SK-N-SH (cell line): ENCODE measurements at regions not wholly inside any gene's neighbourhood (a gene's known extent, or its start where the extent isn't known, plus 50 kb on each side); places are given as distances from the start of the nearest gene placed in this dataset.

Experiments
- CTCF ChIA-PET: fragments of 300-600, 350-600 bp; formaldehyde crosslinking; extraction: SDS; loops from one replicate; lab custom pipeline; 2021; lab: Yijun Ruan, JAX
- POLR2A ChIA-PET: fragments of 350-600 bp; sonication (Branson Sonifier 250); formaldehyde crosslinking; extraction: SDS; loops from one replicate; lab custom pipeline; 2020; ENCODE audit warnings: antibody characterized with exemption, inconsistent platforms; lab: Yijun Ruan, JAX
- DNase-seq: peaks from one replicate; pipeline ENCODE4 v3.0.0; 2012
- H2AFZ ChIP-seq: fragments of 200-600 bp; sonication (generic); 2 replicates; pipeline ENCODE4 v1.8.1; 2016; ENCODE audit warnings: antibody characterized with exemption, mild to moderate bottlenecking, low read depth
- H3F3A ChIP-seq: fragments of 200-600 bp; sonication (generic); replicated peaks from 2 replicates; pipeline ENCODE3; 2016; ENCODE audit warnings: antibody characterized with exemption, mild to moderate bottlenecking; ENCODE audit not compliant: insufficient read depth
- H3K27ac ChIP-seq, 2 experiments: fragments of 200-500 bp in 1 of 2; fragments of 200-600 bp in 1 of 2; sonication (Bioruptor generic) in 1 of 2; sonication (generic), shearing (Covaris generic) in 1 of 2; 2 replicates each; pipeline versions ENCODE4 v1.5.1 to v1.6.1; 2014 to 2016; ENCODE audit warnings: low read depth in 2 of 2, inconsistent platforms in 1 of 2, low read length in 1 of 2, mild to moderate bottlenecking in 1 of 2, mixed read lengths in 1 of 2
- H3K27me3 ChIP-seq: fragments of 200-600 bp; sonication (generic), shearing (Covaris generic); 2 replicates; pipeline ENCODE4 v1.6.1; 2016; ENCODE audit warnings: mixed run types; ENCODE audit not compliant: insufficient read depth
- H3K36me3 ChIP-seq, 2 experiments: fragments of 200-500 bp in 1 of 2; fragments of 200-600 bp in 1 of 2; sonication (Bioruptor generic) in 1 of 2; sonication (generic) in 1 of 2; replicated peaks in 1 of 2; 2 replicates each; pipeline versions ENCODE3 to v1.5.1; 2014 to 2016; ENCODE audit warnings: low read length in 1 of 2, mild to moderate bottlenecking in 1 of 2; ENCODE audit not compliant: insufficient read depth in 2 of 2, control insufficient read depth in 1 of 2
- H3K4me1 ChIP-seq, 2 experiments: fragments of 200-500 bp in 1 of 2; fragments of 200-600 bp in 1 of 2; sonication (Bioruptor generic) in 1 of 2; sonication (generic), shearing (Covaris generic) in 1 of 2; 2 replicates each; pipeline versions ENCODE4 v1.5.1 to v1.6.1; 2014 to 2016; ENCODE audit warnings: low read depth in 1 of 2, low read length in 1 of 2, mixed run types in 1 of 2; ENCODE audit not compliant: insufficient read depth in 2 of 2, control insufficient read depth in 1 of 2
- H3K4me2 ChIP-seq: fragments of 200-600 bp; sonication (generic), shearing (Covaris generic); 2 replicates; pipeline ENCODE4 v1.6.1; 2017; ENCODE audit warnings: mixed run types
- H3K4me3 ChIP-seq, 2 experiments: fragments of 200-500 bp in 1 of 2; fragments of 200-600 bp in 1 of 2; sonication (Bioruptor generic) in 1 of 2; sonication (generic), shearing (Covaris generic) in 1 of 2; 2 replicates each; pipeline versions ENCODE4 v1.5.1 to v1.8.1; 2014 to 2016; ENCODE audit warnings: low read depth in 2 of 2, inconsistent platforms in 1 of 2, low read length in 1 of 2, mild to moderate bottlenecking in 1 of 2, mixed read lengths in 1 of 2, moderate library complexity in 1 of 2
- H3K79me2 ChIP-seq: fragments of 200-600 bp; sonication (generic); 2 replicates; pipeline ENCODE4 v1.8.1; 2017; ENCODE audit warnings: mild to moderate bottlenecking; ENCODE audit not compliant: insufficient read depth
- H3K9ac ChIP-seq: fragments of 200-600 bp; sonication (generic); 2 replicates; pipeline ENCODE4 v1.6.1; 2017; ENCODE audit warnings: mixed run types
- H3K9me2 ChIP-seq: fragments of 200-600 bp; sonication (generic); 2 replicates; pipeline ENCODE4 v1.6.1; 2017; ENCODE audit warnings: mixed run types
- H3K9me3 ChIP-seq: fragments of 200-600 bp; sonication (generic); 2 replicates; pipeline ENCODE4 v1.6.1; 2017; ENCODE audit warnings: mixed run types, mild to moderate bottlenecking, moderate library complexity
- H4K20me1 ChIP-seq: fragments of 200-600 bp; sonication (generic); 2 replicates; pipeline ENCODE4 v1.6.1; 2017; ENCODE audit warnings: mild to moderate bottlenecking, mixed run types; ENCODE audit not compliant: insufficient read depth
- CTCF ChIP-seq: fragments of 200-600 bp; sonication (generic); IDR thresholded peaks from 2 replicates; pipeline ENCODE4 v1.6.1; 2017; ENCODE audit warnings: antibody characterized with exemption, mild to moderate bottlenecking, moderate library complexity
- FOSL2 ChIP-seq: IDR thresholded peaks from 2 replicates; pipeline ENCODE4 v1.4.0; 2012; ENCODE audit warnings: low read depth, mild to moderate bottlenecking, moderate library complexity, borderline replicate concordance
- FOXJ3 ChIP-seq: sonication (generic); formaldehyde crosslinking; IDR thresholded peaks from 2 replicates; pipeline ENCODE4 v1.5.1; 2020; ENCODE audit warnings: mild to moderate bottlenecking, missing genetic modification reagents
- FOXM1 ChIP-seq: IDR thresholded peaks from 2 replicates; pipeline ENCODE4 v1.4.0; 2012; ENCODE audit warnings: low read depth, mild to moderate bottlenecking
- GABPA ChIP-seq: IDR thresholded peaks from 2 replicates; pipeline ENCODE4 v1.4.0; 2012; ENCODE audit warnings: low read depth, mild to moderate bottlenecking
- MXI1 ChIP-seq: IDR thresholded peaks from 2 replicates; pipeline ENCODE4 v1.6.1; 2012; ENCODE audit warnings: mild to moderate bottlenecking, low read depth, low read length, improper control_type of control experiment
- PBX3 ChIP-seq: IDR thresholded peaks from 2 replicates; pipeline ENCODE4; 2012
- POLR2AphosphoS5 ChIP-seq: IDR thresholded peaks from 2 replicates; pipeline ENCODE4 v1.6.1; 2012; ENCODE audit warnings: low read depth, low read length
- RAD21 ChIP-seq: IDR thresholded peaks from 2 replicates; pipeline ENCODE4 v1.6.1; 2012; ENCODE audit warnings: mild to moderate bottlenecking, low read length
- RCOR1 ChIP-seq: fragments of 150-350 bp; IDR thresholded peaks from 2 replicates; pipeline ENCODE4 v1.6.1; 2017; ENCODE audit warnings: antibody characterized with exemption, low read length
- REST ChIP-seq: IDR thresholded peaks from 2 replicates; pipeline ENCODE4 v1.6.1; 2012; ENCODE audit warnings: mild to moderate bottlenecking, low read depth, low read length, moderate library complexity
- RFX5 ChIP-seq: IDR thresholded peaks from 2 replicates; pipeline ENCODE4 v1.6.1; 2012; ENCODE audit warnings: mild to moderate bottlenecking, improper control_type of control experiment, low read length
- USF1 ChIP-seq: IDR thresholded peaks from 2 replicates; pipeline ENCODE4 v1.4.0; 2012; ENCODE audit warnings: low read depth, borderline replicate concordance
- USF2 ChIP-seq: fragments of 150-350 bp; IDR thresholded peaks from 2 replicates; pipeline ENCODE4 v1.6.1; 2017; ENCODE audit warnings: antibody characterized with exemption, low read length, low read depth, borderline replicate concordance
- YY1 ChIP-seq: IDR thresholded peaks from 2 replicates; pipeline ENCODE4 v1.4.0; 2012; ENCODE audit warnings: low read depth, mild to moderate bottlenecking
- WGBS: methylation state at CpG from one replicate; pipeline ENCODE4 v1.1.6; 2017; ENCODE audit warnings: low lambda C conversion rate; 5-methylcytosine and 5-hydroxymethylcytosine counted together

- Histone ChIP-seq H3K9ac (no peak overlapping the region), H3K36me3 (no peaks in the 10 kb centered on the region), H3K4me2 (no peak overlapping the region), H3K79me2 (no peaks in the 10 kb centered on the region), H3K9me2 (no peaks in the 10 kb centered on the region), H3K9me3 (peaks cover 4% of the 10 kb centered on the region; the same call in 1 of the 2 replicates), H3K4me3 (no peak overlapping the region), H3K4me1 (no peaks in the 10 kb centered on the region), H3F3A (no peaks in the 10 kb centered on the region), H3K27ac (no peak overlapping the region), H2AFZ (no peak overlapping the region), H4K20me1 (no peaks in the 10 kb centered on the region), H3K27me3 (no peaks in the 10 kb centered on the region)
- TF ChIP-seq RFX5 (no peak), POLR2AphosphoS5 (no peak), PBX3 (no peak), USF1 (no peak), FOXM1 (no peak), YY1 (no peak), CTCF (no peak)
- POLR2A ChIA-PET, result no interaction called here
- CTCF ChIA-PET, result no interaction called here
- 57% methylated on average over 9 of the region's 16 CpGs for WGBS
- no peak for DNase-seq
Measured at GRCh38 chr10:1933215-1933614, 195.9 kb upstream of the ADARB2 start.

GRCh38 chr10:1932692-1933094 is 195.4 kb upstream of the ADARB2 start:
- Histone ChIP-seq H3K9me2 (no peaks in the 10 kb centered on the region), H2AFZ (no peak overlapping the region), H3F3A (no peaks in the 10 kb centered on the region), H4K20me1 (no peaks in the 10 kb centered on the region), H3K27me3 (no peaks in the 10 kb centered on the region), H3K36me3 (no peaks in the 10 kb centered on the region)
- no peak for DNase-seq
- TF ChIP-seq REST (no peak), PBX3 (no peak), FOXJ3 (CRISPR knock-in tag) (no peak), RCOR1 (no peak), GABPA (no peak), MXI1 (no peak), FOSL2 (no peak), USF2 (no peak), RAD21 (no peak)
- TF ChIP-seq, all 33 proteins: peak for 0
- H3K79me2 ChIP-seq, result no peaks in the 10 kb centered on the region
- H3K4me2 ChIP-seq, result no peak overlapping the region
- WGBS, result 48% methylated on average over 13 of the region's 13 CpGs
- ChIA-PET POLR2A (no interaction called here), CTCF (interaction anchor here (1.2 kb wide), 1 partner anchor 10 kb away, joined by 3 read pairs; no protein-coding TSS in a partner anchor)
- peaks cover 7% of the 10 kb centered on the region; the same call in 1 of the 2 replicates for H3K9me3 ChIP-seq
- no peak overlapping the region for H3K27ac ChIP-seq
- no peak overlapping the region for H3K4me3 ChIP-seq
- no peaks in the 10 kb centered on the region for H3K4me1 ChIP-seq
- no peak overlapping the region for H3K9ac ChIP-seq
